ENCODE measurements at regions not wholly inside any gene's neighbourhood (a gene's known extent, or its start where the extent isn't known, plus 50 kb on each side); places are given as distances from the start of the nearest gene placed in this dataset.

- no peak for FAIRE-seq
Observed at GRCh38 chr5:96157841-96158291, 196.2 kb upstream of the ELL2 start.

DNA sequence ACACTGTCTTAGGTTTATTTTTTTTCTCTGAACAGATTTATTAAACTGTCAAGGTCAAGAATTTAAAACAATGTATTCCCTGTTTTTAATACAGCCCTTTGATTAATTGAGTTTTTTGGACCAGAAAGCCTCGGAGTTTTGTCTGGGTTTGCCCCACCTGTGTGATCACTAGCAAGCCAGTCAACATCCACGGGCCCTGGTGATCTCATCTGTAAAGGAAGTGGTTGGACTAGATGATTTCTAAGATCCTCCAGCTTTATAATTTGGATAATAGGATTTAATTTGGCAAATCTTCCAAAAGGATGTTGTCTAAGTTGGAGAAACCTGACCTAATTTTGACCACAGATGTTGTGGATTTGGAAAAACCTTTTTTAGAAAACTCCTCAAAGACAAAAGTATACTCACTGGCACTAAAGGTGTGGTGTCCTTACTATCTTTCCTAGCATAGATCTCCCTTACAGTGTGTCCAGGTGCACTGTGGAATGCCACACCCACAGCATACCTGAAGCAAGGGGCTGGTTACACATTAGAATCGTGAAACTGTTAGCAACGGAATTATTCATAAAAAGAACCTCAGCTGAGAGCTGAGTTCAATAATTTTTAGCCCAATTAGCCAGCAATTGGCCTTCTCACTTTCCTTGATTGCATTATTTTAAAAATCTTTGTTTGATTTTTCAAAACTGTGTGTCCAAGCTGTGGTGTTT lies 195.6 kb upstream of the ELL2 start:
- FAIRE-seq = no peak

DNA sequence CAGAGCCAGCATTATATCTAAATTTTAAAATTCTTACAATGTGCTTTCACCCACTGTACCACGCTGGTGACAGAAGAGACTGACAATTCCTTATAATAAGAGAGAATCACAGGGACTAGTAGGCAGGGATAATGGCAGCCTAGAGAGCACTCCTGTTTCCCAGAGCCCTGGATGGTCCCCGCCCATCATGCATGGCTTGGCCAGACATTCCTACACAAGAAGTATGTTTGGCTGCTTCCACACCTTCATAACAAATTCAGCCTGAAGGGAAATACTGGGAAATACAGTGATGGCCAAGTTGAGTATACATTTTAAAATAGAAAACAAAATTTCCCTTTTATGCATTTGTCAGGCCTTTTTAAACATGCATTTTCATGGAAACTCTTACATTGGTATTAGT lies 193.5 kb upstream of the ELL2 start:
- FAIRE-seq = no peak

DNA sequence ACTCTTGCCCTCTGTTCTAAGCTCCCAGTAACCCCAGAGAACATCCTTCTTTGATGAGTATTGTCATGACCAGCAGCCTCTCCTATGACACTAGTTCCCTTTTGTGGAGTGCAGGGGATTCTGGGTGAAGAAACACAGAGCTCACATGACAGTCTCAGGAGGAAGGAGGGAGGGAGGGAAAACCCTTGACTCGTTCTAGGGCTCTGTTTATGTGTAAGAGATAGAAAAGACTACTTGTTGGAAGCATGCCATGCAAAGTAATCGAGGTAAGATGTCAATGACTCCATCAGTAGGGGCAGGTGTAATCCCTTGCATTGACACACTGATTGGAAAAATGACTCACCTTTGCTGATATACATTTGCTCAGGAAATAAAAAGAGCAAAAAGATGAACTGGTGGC lies 190.2 kb upstream of the ELL2 start:
- FAIRE-seq = no peak

GRCh38 chr5:96150007-96150406 lies 188.4 kb upstream of the ELL2 start:
- no peak for FAIRE-seq

DNA sequence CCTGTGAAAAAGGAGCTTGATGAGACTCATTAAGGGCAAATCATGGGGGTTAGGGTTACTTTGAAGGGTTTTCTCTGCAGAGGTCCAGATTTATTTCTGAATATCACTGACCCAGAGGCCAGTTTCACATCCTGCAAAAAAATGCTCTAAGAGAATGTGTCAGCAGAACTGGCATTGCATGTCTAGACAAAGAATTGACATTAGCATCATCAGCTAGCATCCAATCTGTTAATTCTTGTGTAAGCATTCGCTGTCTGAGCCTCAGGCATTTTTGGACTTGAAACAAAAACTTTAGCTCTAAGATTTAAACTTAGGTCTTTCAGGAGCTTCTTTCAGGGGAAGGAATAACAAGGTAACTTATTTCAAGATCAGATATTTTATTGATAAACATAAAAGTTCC lies 187.9 kb upstream of the ELL2 start:
- no peak for FAIRE-seq

DNA sequence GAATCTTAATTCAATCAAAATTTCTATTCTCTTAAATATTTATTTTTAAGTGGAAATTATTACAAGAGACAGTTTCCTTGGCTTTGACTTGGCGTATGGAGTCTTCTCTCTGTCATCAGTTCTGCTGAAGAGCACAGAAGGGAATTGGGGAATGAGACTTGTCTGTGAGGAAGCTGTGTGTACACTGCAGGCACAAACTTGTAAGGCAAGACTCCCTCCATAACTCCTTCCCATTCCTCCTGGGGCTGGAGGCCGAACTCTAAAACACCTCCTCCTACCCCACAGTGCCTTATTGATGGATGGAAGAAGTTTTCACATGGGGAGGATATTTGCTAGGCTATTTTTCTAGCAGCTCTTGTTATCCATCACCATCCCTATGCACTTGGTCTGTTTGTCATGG lies 187.4 kb upstream of the ELL2 start:
- FAIRE-seq = no peak

DNA sequence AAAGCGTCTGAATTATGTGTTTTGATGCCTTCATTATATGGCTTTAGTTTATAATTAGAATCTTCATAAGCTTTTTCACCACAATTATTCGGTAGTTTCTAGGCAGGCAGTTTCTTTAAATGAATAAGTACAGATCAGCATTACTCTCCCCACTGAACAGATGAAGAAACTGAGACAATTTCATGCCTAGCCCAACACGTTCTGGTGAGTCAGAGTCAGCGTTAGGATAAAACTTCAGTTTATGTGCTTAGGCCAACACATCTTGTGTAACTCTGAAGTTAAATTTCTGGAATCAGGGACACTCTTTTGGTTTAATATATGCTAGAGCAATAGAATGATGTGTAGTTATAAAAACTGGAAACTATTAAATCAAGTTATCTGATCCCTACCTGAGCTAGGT lies 186.7 kb upstream of the ELL2 start:
- no peak for FAIRE-seq

GRCh38 chr5:96147866-96148265 lies 186.2 kb upstream of the ELL2 start:
- no peak for FAIRE-seq

DNA sequence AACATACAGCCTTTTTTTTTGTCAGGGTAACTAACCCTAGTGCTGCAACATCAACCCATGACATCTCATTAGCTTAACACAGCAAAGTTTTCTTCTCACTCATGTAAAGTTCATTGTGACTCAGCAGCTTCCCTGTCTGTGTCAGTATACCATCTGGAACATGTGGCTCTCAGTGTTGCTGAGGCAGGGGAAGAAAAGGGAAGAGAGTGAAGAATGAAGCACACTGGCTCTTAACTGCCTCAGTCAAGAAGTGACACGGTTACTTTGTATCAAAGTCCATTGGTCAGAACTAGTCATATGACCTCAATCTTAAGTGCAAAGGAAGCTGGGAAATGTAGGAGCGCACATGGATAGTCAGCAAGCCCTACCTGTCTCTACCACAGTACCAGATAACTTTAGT lies 185.0 kb upstream of the ELL2 start:
- no peak for FAIRE-seq

- no peak for FAIRE-seq
Observed at GRCh38 chr5:96144289-96144688, 182.6 kb upstream of the ELL2 start.

GRCh38 chr5:96143450-96143849 lies 181.8 kb upstream of the ELL2 start:
- no peak for FAIRE-seq

GRCh38 chr5:96142786-96143434 lies 181.3 kb upstream of the ELL2 start:
- no peak for FAIRE-seq

DNA sequence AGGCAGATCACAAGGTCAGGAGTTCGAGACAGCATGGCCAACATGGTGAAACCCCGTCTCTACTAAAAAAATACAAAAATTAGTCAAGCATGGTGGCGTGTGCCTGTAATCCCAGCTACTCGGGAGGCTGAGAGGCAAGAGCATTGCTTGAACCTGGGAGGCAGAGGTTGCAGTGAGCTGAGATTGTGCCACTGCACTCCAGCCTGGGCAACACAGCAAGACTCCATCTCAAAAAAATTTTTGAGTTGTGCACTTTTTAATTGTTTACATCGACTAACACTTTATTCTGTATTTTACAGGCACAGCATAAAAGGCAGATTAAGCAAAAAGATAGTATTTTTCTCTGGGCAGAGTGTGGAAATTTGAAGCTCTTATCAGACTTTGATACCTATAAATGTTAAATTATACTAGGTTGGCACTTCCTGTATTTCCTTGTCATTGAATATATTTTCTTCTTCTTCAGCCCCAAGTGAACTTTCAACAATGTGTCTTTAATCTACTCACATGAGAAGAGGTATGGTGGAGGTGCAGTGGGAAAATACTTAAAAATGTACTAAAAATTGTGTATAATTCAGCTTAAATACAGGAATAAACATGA lies 180.6 kb upstream of the ELL2 start:
- no peak for FAIRE-seq

- no peak for FAIRE-seq
Observed at GRCh38 chr5:96141749-96142148, 180.1 kb upstream of the ELL2 start.

DNA sequence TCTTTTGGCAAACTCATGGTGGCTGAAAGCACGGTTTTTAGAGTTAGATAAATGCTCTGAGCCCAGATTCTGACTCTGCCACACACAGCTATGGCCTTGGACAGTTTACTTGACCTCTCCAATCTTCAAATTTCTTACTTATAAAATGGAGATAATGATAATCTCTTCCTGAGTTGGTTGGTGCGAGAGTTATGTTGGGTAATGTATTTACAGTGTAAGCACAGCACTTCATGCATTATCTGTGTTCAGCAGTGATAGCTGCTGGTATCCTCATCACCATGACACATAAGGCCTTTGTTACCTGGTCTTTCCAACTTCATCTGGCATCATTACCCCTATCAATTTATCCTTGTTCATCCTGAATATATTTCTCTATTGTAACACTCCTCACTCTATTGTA lies 178.8 kb upstream of the ELL2 start:
- no peak for FAIRE-seq

- no peak for FAIRE-seq
Observed at GRCh38 chr5:96140084-96140483, 178.4 kb upstream of the ELL2 start.

DNA sequence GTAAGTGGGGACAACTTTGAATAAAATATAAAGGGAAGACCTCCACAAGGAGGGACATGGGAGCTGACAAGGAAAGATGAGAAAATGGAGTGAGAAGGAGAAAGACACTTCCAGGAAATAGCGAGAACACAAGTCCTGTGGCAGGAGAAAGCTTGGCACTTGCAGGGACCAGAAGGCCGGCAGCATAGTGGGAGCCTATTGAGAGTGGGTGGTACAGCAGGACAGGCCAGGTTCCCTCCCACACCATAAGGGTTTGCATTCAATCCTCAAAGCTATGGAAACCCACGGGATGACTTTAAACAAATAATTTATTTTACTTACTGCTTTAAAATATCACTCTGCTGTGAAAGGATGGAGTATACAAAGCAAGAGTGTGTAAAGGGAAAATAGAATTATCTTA lies 173.2 kb upstream of the ELL2 start:
- no peak for FAIRE-seq

DNA sequence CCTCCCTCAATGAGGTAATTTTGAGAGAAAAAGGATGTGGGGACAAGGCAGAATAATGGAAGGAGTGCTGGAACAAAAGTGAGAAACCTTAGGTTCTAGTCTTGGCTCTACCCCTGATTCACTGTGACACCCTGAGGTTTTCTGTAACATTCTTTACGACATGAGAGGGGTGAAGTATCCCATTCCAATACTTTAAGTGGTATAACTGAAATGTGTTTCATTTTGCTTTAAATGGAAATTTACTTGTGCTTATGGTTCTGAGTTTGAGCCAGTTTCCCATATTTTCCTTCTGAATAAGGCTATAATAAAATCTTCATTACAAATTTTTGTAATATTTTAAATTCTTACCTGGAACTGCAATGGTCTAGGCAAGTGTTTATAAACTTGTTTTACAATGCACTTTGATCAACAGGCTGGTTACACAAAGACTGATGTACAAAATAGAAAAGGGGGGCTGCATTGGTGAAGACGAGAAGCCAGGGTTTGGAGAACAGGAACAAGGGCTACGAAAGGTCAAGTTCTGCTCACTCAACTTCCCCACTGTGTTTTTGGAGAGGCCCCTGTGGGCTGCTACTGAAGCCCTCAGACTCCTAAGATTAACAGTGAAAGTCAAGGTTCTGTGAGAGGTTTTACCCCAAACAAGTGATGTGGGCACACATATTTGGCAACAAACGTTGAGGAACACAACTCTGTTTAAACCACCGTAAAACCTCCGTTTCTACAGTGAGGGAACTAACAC lies 171.9 kb upstream of the ELL2 start:
- no peak for FAIRE-seq

GRCh38 chr5:96129276-96129675 lies 167.6 kb upstream of the ELL2 start:
- FAIRE-seq = no peak

- FAIRE-seq = no peak
Observed at GRCh38 chr5:96128204-96128864, 166.7 kb upstream of the ELL2 start.

- no peak for FAIRE-seq
Observed at GRCh38 chr5:96127538-96127937, 165.9 kb upstream of the ELL2 start.

- no peak for FAIRE-seq
Observed at GRCh38 chr5:96125231-96125891, 163.7 kb upstream of the ELL2 start.
